ENCODE measurements at regions not wholly inside any gene's neighbourhood (a gene's known extent, or its start where the extent isn't known, plus 50 kb on each side); places are given as distances from the start of the nearest gene placed in this dataset.

GRCh38 chr1:103194984-103195383 is 86.7 kb upstream of the COL11A1 start:
- no peak for TF ChIP-seq CTCF (IDR thresholded peaks at IDR 0.05)
- TF ChIP-seq EZH2 (IDR thresholded peaks at IDR 0.05) = no peak
- TF ChIP-seq EZH2phosphoT487 (IDR thresholded peaks at IDR 0.05) = no peak

Data from neural progenitor cell (in vitro differentiated cells).